GM12891 (cell line): ENCODE measurements at regions not wholly inside any gene's neighbourhood (a gene's known extent, or its start where the extent isn't known, plus 50 kb on each side); places are given as distances from the start of the nearest gene placed in this dataset.
"Not testable (repeated sequence)": the region's sequence is repeated elsewhere in the genome, so short reads cannot be mapped to it uniquely, and the experiment has no call there.

Source experiments
- DNase-seq: peaks from one replicate; pipeline ENCODE4 v3.0.0; 2011; ENCODE audit warnings: low spot score; ENCODE audit not compliant: insufficient read length
- FAIRE-seq: peaks from 2 replicates; lab custom pipeline; 2011; peaks lifted over from hg19 to GRCh38; lab: Jason Lieb, UNC
- PAX5 ChIP-seq: IDR thresholded peaks from 2 replicates; pipeline ENCODE4 v1.6.1; 2011; ENCODE audit warnings: low read length, moderate library complexity, mild to moderate bottlenecking; ENCODE audit not compliant: insufficient read depth, severe bottlenecking
- POLR2A ChIP-seq: IDR thresholded peaks from 2 replicates; pipeline ENCODE4 v1.6.1; 2011; ENCODE audit warnings: low read depth, low read length, control low read depth
- POLR2AphosphoS5 ChIP-seq: IDR thresholded peaks from 2 replicates; pipeline ENCODE4 v1.6.1; 2011; ENCODE audit warnings: low read depth, low read length, control low read depth
- POU2F2 ChIP-seq: IDR thresholded peaks from 2 replicates; pipeline ENCODE4 v1.6.1; 2011; ENCODE audit warnings: low read depth, mild to moderate bottlenecking, control low read depth, low read length, moderate library complexity
- SPI1 ChIP-seq: IDR thresholded peaks from 2 replicates; pipeline ENCODE4 v1.6.1; 2011; ENCODE audit warnings: low read depth, low read length, control low read depth
- TAF1 ChIP-seq: IDR thresholded peaks from 2 replicates; pipeline ENCODE4 v1.6.1; 2011; ENCODE audit warnings: low read depth, low read length, control low read depth

DNA sequence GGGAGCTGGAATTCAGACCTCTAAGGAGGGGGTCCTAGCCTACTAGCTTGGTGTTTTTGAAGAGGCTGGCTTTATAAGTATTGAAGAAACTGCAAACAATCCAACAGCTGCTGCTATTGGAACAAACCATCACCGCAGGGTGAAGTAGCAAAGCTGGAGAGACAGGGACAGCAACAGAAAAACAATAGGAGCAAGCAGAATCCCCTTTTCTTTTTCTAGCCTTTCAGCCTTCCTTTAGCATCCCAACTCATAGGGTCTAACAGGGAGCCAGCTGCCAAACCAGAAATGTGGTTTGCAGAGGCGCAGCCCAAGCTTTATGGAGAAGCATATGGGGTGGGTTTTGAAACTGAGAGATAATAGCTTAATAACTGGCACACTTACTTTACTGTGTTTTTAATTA, 106.2 kb upstream of the CHMP2B start:
- DNase-seq = no peak
- TF ChIP-seq POLR2AphosphoS5 = no peak
- TF ChIP-seq POLR2A = no peak
- TF ChIP-seq PAX5 = no peak
- TF ChIP-seq POU2F2 = no peak
- no peak for TF ChIP-seq SPI1
- TF ChIP-seq TAF1 = no peak
- no peak for FAIRE-seq

DNA sequence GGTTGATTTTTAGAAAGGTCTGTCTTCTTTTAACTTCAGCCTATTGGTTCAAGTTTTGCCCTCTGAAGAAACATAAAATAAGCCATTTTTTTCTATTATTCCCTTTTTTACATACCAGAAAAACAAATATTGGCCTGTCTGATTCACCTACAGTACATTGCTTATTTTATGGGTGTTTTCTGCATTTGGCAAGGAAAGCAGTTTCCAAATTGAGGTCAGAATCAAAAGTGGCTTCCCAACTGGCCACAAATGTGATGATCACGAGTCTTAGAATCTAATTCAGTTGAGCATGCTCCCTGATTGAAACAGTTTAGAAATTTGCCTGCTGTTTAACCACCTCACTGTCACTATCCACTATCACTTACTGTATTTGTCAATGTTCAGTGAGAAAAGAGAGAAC, 106.9 kb upstream of the CHMP2B start:
- DNase-seq = no peak
- no peak for FAIRE-seq

DNA sequence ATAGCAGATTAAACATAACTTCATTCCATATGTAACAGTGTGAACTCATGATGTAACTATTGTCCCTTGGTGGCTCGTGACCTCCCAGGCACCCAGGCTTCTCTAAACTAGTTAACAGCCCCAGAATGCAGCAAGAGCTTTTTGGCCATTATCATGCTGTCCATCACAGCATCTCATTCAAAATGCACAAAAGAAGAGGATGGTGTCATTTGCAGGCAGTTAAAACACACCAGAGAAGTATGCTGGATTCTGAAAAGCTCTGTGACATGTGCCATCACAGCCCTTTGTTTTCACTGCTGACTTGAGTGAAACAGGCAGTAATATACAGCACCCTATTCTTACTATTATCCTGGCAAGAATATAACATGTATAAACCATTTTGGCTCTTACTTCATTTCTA, 117.6 kb upstream of the CHMP2B start:
- TF ChIP-seq TAF1 = no peak
- TF ChIP-seq SPI1 = no peak
- TF ChIP-seq POU2F2 = no peak
- TF ChIP-seq POLR2AphosphoS5 = no peak
- no peak for TF ChIP-seq POLR2A
- TF ChIP-seq PAX5 = no peak
- FAIRE-seq (no peak), DNase-seq (no peak)

More for the DNA sequence above, 106.9 kb upstream of the CHMP2B start:
- TF ChIP-seq POLR2A (no peak), POLR2AphosphoS5 (no peak), PAX5 (no peak), TAF1 (no peak), SPI1 (no peak), POU2F2 (no peak)

DNA sequence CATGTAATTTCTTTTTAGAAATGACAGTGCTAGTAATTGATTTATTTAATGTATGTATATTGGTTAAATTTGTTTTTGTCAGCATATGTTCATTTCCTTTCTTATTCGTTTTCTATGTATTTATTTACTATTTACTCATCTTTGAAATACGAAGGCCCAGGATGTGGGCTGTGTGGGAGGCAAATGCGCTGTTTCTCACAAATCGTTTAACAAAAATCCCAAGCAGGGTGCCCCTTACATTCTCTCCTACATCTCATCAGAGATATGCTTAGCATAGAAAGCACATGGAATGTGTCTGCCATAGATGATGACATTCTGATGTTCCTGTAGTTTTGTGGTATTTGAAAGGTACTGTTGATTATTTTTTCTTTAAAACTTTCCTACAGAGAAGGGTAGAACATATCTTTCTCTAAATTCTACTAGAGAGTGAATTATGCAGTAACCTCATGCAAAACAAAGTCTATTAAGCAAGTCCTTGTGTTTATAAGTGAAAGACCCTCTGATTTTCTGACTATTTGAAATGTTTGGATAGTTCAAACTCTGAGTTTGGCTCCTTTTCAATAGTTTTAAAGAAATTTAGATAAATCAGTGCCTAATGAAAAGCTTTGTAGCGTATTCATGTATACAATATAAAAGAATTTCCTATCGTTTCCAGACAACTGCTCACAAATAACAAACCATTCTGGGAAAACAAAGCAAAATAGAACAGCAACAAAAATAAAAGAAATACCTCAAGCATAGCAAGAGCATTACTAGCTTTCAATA, 111.1 kb upstream of the VGLL3 start:
- no peak for TF ChIP-seq POLR2AphosphoS5
- no peak for TF ChIP-seq SPI1
- no peak for TF ChIP-seq TAF1
- no peak for TF ChIP-seq POLR2A
- TF ChIP-seq POU2F2 = no peak
- TF ChIP-seq PAX5 = no peak
- DNase-seq (no peak), FAIRE-seq (no peak)

DNA sequence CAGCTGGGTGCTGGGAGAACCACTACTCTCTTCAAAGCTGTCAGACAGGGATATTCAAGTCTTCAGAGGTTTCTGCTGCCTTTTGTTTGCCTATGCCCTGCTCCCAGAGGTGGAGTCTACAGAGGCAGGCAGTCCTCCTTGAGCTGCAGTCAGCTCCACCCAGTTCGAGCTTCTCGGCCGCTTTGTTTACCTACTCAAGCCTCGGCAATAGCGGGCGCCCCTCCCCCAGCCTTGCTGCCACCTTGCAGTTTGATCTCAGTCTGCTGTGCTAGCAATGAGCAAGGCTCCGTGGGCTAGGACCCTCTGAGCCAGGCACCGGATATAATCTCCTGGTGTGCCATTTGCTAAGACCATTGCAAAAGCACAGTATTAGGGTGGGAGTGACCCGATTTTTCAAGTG, 106.8 kb upstream of the VGLL3 start:
- FAIRE-seq, DNase-seq: not testable (repeated sequence)

DNA sequence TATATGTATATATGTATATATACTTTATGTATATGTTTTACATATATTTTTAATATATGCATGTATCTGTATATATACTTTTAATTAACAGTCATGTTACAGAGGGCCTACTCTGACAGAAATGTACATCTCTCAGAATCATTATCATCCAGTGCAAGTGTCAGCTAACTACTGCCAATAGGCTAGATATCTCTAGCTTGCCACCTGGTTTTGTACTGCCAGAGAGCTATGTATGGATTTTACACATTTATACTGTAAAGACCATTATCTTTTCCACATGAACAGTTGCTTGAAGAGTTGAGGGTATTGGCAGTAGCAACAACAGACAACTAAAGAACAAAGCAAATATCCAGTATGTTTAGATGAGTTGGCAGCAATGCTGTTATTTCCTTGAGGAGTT, 99.7 kb upstream of the VGLL3 start:
- FAIRE-seq = peak; percentile 16
- DNase-seq = no peak

DNA sequence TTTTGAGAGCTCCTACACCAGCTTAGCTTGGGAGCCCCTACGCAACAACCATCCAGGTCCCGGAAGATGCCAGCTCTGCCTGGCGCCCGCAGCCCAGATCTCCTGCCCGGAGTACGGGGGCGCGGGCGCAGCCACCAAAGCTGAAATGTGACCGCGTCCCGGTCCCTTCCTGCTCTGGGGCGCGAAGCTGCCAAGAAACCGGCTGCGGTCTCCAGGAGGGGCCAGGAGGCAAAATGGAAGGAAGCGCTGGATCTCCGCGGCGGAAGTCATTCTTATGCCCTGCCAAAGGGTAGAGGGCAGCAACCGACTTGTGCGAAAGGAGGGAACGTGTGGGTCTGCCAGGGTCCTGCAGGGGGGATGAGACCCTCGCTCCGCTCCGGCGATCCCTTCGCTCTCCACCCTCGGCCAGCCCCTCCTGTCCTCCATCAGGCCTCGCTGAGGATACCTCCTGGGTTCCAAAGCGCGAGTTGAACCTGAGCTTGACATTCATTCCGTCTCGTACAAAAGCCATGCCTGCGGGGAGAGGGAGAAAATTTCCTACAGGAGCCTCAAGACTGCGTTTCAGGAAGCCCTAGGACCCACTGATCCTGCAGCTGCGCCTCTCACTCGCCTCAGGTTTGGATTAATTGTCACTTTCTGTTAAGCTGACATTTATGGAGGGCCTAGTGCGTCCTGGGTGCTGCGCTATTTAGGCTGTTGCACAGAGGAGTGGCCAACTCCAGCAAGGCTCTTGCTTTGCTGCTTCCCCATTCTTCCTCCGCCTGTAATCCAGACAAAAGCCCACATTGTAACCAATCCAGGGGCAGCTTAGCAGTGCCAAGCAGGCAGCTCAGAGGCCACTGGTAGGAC, 98.3 kb upstream of the VGLL3 start:
- no peak for TF ChIP-seq POLR2A
- TF ChIP-seq PAX5 = no peak
- TF ChIP-seq TAF1 = 0 out of 2 replicates have a peak, but pooled peaks have one; percentile 6
- no peak for TF ChIP-seq POLR2AphosphoS5
- DNase-seq (peak; percentile 8), FAIRE-seq (peak; percentile 58)

More for the DNA sequence above, 99.7 kb upstream of the VGLL3 start:
- TF ChIP-seq POLR2AphosphoS5 (no peak), PAX5 (no peak), POLR2A (no peak), TAF1 (no peak), POU2F2 (no peak), SPI1 (no peak)

DNA sequence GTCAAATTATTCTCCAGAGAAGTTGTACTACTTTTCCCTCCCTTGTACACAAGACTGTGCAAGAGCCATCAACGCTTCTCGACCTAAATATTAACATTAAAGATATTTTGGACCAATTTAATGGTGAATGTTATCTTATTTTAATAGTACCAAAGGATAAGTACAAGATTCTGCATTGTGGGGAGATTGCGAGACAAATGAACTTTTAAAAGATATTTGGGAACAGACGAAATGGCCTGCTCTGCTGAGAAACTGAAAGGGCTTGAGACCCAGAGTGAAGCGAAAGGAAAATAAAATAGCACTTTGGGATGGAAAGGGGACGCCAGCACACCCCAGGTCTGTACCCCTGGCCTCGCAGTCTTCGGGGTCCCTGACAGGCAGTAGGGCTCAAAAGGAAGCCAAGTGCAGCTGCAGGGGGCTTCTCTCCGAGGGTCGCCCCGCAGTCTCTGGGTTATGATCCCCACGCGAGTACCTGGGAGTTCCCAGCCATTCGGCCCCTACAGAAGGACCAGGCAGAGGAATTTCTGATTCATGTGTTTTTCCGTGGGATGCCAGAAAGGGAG, 97.6 kb upstream of the VGLL3 start:
- peak; percentile 2 for DNase-seq
- TF ChIP-seq POLR2A (no peak), PAX5 (no peak), TAF1 (no peak), SPI1 (no peak), POLR2AphosphoS5 (no peak), POU2F2 (no peak)
- FAIRE-seq = no peak

DNA sequence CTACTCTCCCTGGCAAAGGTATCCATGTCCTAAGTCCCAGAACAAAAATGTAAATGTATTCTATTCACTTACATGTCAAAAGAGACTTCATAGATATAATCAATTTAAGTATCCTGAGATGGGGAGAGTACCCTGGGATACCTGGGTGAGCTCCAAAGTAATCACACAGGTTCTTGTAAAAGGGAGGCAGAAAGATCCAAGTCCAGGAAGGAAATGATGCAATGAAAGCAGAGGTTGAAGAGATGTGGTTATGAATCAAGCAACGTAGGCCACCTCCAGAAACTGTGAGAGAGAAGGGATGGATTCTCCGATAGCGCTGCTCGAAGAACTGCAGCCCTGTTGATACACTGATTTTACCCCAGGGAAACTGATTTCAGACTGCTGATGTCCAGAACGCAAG, 93.9 kb upstream of the VGLL3 start:
- DNase-seq (no peak), FAIRE-seq (no peak)

More for the DNA sequence above, 93.9 kb upstream of the VGLL3 start:
- TF ChIP-seq PAX5 = no peak
- TF ChIP-seq TAF1 = no peak
- TF ChIP-seq SPI1 = no peak
- no peak for TF ChIP-seq POU2F2
- no peak for TF ChIP-seq POLR2AphosphoS5
- TF ChIP-seq POLR2A = no peak
